ENCODE measurements at regions not wholly inside any gene's neighbourhood (a gene's known extent, or its start where the extent isn't known, plus 50 kb on each side); places are given as distances from the start of the nearest gene placed in this dataset.

- no peak for TF ChIP-seq REST (IDR thresholded peaks at IDR 0.05; ENCODE audit: low read depth)
- TF ChIP-seq EGR1 (IDR thresholded peaks at IDR 0.05; ENCODE audit: low read depth) = no peak
- TF ChIP-seq SRF (IDR thresholded peaks at IDR 0.05; ENCODE audit: low read depth) = no peak
- no peak for TF ChIP-seq EZH2 (IDR thresholded peaks at IDR 0.05)
- no peak for TF ChIP-seq MAX (IDR thresholded peaks at IDR 0.05)
- TF ChIP-seq CTCF (IDR thresholded peaks at IDR 0.05 in 2 of 3, conservative IDR thresholded peaks at IDR 0.05 in 1 of 3; ENCODE audit: borderline replicate concordance in 1 of 3, insufficient read depth in 1 of 3, low read depth in 2 of 3, low read length in 2 of 3) = no peak
- no peak for TF ChIP-seq POLR2A (IDR thresholded peaks at IDR 0.05; ENCODE audit: borderline replicate concordance, extremely low read depth, insufficient read depth, insufficient read length)
Measured at GRCh38 chr3:84126160-84126559, 832.6 kb upstream of the CADM2 start (continued).

GRCh38 chr3:84128024-84128423 is 830.8 kb upstream of the CADM2 start:
- H3K4me1 ChIP-seq (ENCODE audit: control insufficient read depth in 1 of 2, insufficient read depth in 2 of 2, low read length in 2 of 2) = no peaks in the 10 kb centered on the region
- H3K36me3 ChIP-seq (ENCODE audit: control insufficient read depth in 1 of 2, insufficient read depth in 2 of 2, low read length in 2 of 2) = no peaks in the 10 kb centered on the region
- no peak overlapping the region for H3K9ac ChIP-seq (ENCODE audit: low read length)
- BruUV-seq (replicated peaks) = no TSS peak
- no peaks in the 10 kb centered on the region for H3K27me3 ChIP-seq (ENCODE audit: insufficient read depth, low read length)
- DNase-seq (ENCODE audit: low read depth, low spot score) = no peak
- H3K9me3 ChIP-seq (ENCODE audit: control insufficient read depth in 1 of 2, insufficient read depth in 1 of 2, low read depth in 1 of 2, low read length in 2 of 2) = peaks cover 5 to 12% of the 10 kb centered on the region in 2 experiments; a peak in 2 of 4 replicates
- no peak overlapping the region for H2AFZ ChIP-seq (ENCODE audit: low read depth, low read length, poor library complexity, severe bottlenecking)
- no peaks in the 10 kb centered on the region for H3K9me2 ChIP-seq (ENCODE audit: insufficient read depth)
- TF ChIP-seq ZBTB33 (IDR thresholded peaks at IDR 0.05; ENCODE audit: extremely low read depth, insufficient replicate concordance, low read length) (no peak), SIN3A (IDR thresholded peaks at IDR 0.05; ENCODE audit: low read depth) (no peak)
- no peaks in the 10 kb centered on the region for H4K20me1 ChIP-seq (ENCODE audit: insufficient read depth)
- CTCF ChIA-PET = no interaction called here
- POLR2A ChIA-PET = no interaction called here
- intact Hi-C loops (cut with micrococcal nuclease) = no loop called here
- no peak overlapping the region for H3K4me2 ChIP-seq (ENCODE audit: low read length)
- RAD21 ChIA-PET (ENCODE audit: low non-redundant PET in 1 of 2, low total read pairs in 2 of 2, uncharacterized antibody in 2 of 2, unreplicated experiment in 2 of 2) = no interaction called here
- no peak overlapping the region for H3K4me3 ChIP-seq (replicated peaks in 1 of 2; ENCODE audit: low read depth in 1 of 2, low read length in 2 of 2)
- ATAC-seq = no peak
- H3K79me2 ChIP-seq (ENCODE audit: insufficient read depth, low read length) = no peaks in the 10 kb centered on the region
- no peak overlapping the region for H3K27ac ChIP-seq (ENCODE audit: low read depth, low read length)
